ENCODE measurements at regions not wholly inside any gene's neighbourhood (a gene's known extent, or its start where the extent isn't known, plus 50 kb on each side); places are given as distances from the start of the nearest gene placed in this dataset.
"Not testable (repeated sequence)": the region's sequence is repeated elsewhere in the genome, so short reads cannot be mapped to it uniquely, and the experiment has no call there.

GRCh38 chr20:53736757-53737395, 143.2 kb upstream of the ZNF217 start:
- Histone ChIP-seq H3K27me3 (ENCODE audit: control insufficient read depth, insufficient read depth, low read length) (no peaks in the 10 kb centered on the region), H3K4me1 (ENCODE audit: control insufficient read depth, insufficient read depth, low read length) (peaks cover 64% of the 10 kb centered on the region), H3K9ac (ENCODE audit: low read depth, low read length) (peak overlapping the region; percentile 57; the same call in 1 of the 2 replicates), H3K9me3 (ENCODE audit: control insufficient read depth, insufficient read depth, low read length) (no peaks in the 10 kb centered on the region), H3K27ac (ENCODE audit: low read depth, low read length) (peak overlapping the region; percentile 80), H3K4me3 (ENCODE audit: low read depth, low read length) (peak overlapping the region; percentile 4; the same call in 1 of the 2 replicates), H3K36me3 (ENCODE audit: control insufficient read depth, insufficient read depth, low read length) (no peaks in the 10 kb centered on the region)

GRCh38 chr20:53736122-53736756, 142.6 kb upstream of the ZNF217 start:
- no peaks in the 10 kb centered on the region for H3K27me3 ChIP-seq (ENCODE audit: control insufficient read depth, insufficient read depth, low read length)
- H3K36me3 ChIP-seq (ENCODE audit: control insufficient read depth, insufficient read depth, low read length): no peaks in the 10 kb centered on the region
- H3K9me3 ChIP-seq (ENCODE audit: control insufficient read depth, insufficient read depth, low read length): no peaks in the 10 kb centered on the region
- peaks cover 59% of the 10 kb centered on the region for H3K4me1 ChIP-seq (ENCODE audit: control insufficient read depth, insufficient read depth, low read length)
- H3K27ac ChIP-seq (ENCODE audit: low read depth, low read length): peak overlapping the region; percentile 80
- peak overlapping the region; percentile 57; the same call in 1 of the 2 replicates for H3K9ac ChIP-seq (ENCODE audit: low read depth, low read length)
- 0 out of 2 replicates have a peak overlapping the region, but pooled peaks have one; percentile 4 for H3K4me3 ChIP-seq (ENCODE audit: low read depth, low read length)

- Histone ChIP-seq H3K4me3 (ENCODE audit: low read depth, low read length) (no peak overlapping the region), H3K27ac (ENCODE audit: low read depth, low read length) (peak overlapping the region; percentile 50), H3K9me3 (ENCODE audit: control insufficient read depth, insufficient read depth, low read length) (no peaks in the 10 kb centered on the region), H3K36me3 (ENCODE audit: control insufficient read depth, insufficient read depth, low read length) (no peaks in the 10 kb centered on the region), H3K9ac (ENCODE audit: low read depth, low read length) (no peak overlapping the region), H3K4me1 (ENCODE audit: control insufficient read depth, insufficient read depth, low read length) (peaks cover 52% of the 10 kb centered on the region), H3K27me3 (ENCODE audit: control insufficient read depth, insufficient read depth, low read length) (no peaks in the 10 kb centered on the region)
Observed at GRCh38 chr20:53735536-53736050, 142.0 kb upstream of the ZNF217 start.

GRCh38 chr20:53734006-53734688, 140.5 kb upstream of the ZNF217 start:
- H3K4me1 ChIP-seq (ENCODE audit: control insufficient read depth, insufficient read depth, low read length): peaks cover 38% of the 10 kb centered on the region
- H3K9ac ChIP-seq (ENCODE audit: low read depth, low read length): no peak overlapping the region
- H3K27me3 ChIP-seq (ENCODE audit: control insufficient read depth, insufficient read depth, low read length): no peaks in the 10 kb centered on the region
- no peak overlapping the region for H3K4me3 ChIP-seq (ENCODE audit: low read depth, low read length)
- H3K36me3 ChIP-seq (ENCODE audit: control insufficient read depth, insufficient read depth, low read length): no peaks in the 10 kb centered on the region
- H3K9me3 ChIP-seq (ENCODE audit: control insufficient read depth, insufficient read depth, low read length): no peaks in the 10 kb centered on the region
- no peak overlapping the region for H3K27ac ChIP-seq (ENCODE audit: low read depth, low read length)

GRCh38 chr20:53731595-53731994, 138.0 kb upstream of the ZNF217 start:
- Histone ChIP-seq H3K27me3 (ENCODE audit: control insufficient read depth, insufficient read depth, low read length) (no peaks in the 10 kb centered on the region), H3K9ac (ENCODE audit: low read depth, low read length) (no peak overlapping the region), H3K4me3 (ENCODE audit: low read depth, low read length) (no peak overlapping the region), H3K27ac (ENCODE audit: low read depth, low read length) (no peak overlapping the region), H3K4me1 (ENCODE audit: control insufficient read depth, insufficient read depth, low read length) (peaks cover 12% of the 10 kb centered on the region), H3K36me3 (ENCODE audit: control insufficient read depth, insufficient read depth, low read length) (no peaks in the 10 kb centered on the region), H3K9me3 (ENCODE audit: control insufficient read depth, insufficient read depth, low read length) (no peaks in the 10 kb centered on the region)

- H3K9ac ChIP-seq (ENCODE audit: low read depth, low read length): no peak overlapping the region
- H3K27me3 ChIP-seq (ENCODE audit: control insufficient read depth, insufficient read depth, low read length): no peaks in the 10 kb centered on the region
- H3K27ac ChIP-seq (ENCODE audit: low read depth, low read length): no peak overlapping the region
- no peak overlapping the region for H3K4me3 ChIP-seq (ENCODE audit: low read depth, low read length)
- H3K36me3 ChIP-seq (ENCODE audit: control insufficient read depth, insufficient read depth, low read length): no peaks in the 10 kb centered on the region
- no peaks in the 10 kb centered on the region for H3K9me3 ChIP-seq (ENCODE audit: control insufficient read depth, insufficient read depth, low read length)
- no peaks in the 10 kb centered on the region for H3K4me1 ChIP-seq (ENCODE audit: control insufficient read depth, insufficient read depth, low read length)
Observed at GRCh38 chr20:53728359-53728758, 134.7 kb upstream of the ZNF217 start.

GRCh38 chr20:53727239-53727638, 133.6 kb upstream of the ZNF217 start:
- not testable (repeated sequence) for H3K4me1 ChIP-seq (ENCODE audit: control insufficient read depth, insufficient read depth, low read length); H3K27ac ChIP-seq (ENCODE audit: low read depth, low read length)

GRCh38 chr20:53725575-53725970, 131.9 kb upstream of the ZNF217 start:
- H3K4me3 ChIP-seq (ENCODE audit: low read depth, low read length): no peak overlapping the region
- H3K4me1 ChIP-seq (ENCODE audit: control insufficient read depth, insufficient read depth, low read length): no peaks in the 10 kb centered on the region
- H3K36me3 ChIP-seq (ENCODE audit: control insufficient read depth, insufficient read depth, low read length): no peaks in the 10 kb centered on the region
- no peaks in the 10 kb centered on the region for H3K9me3 ChIP-seq (ENCODE audit: control insufficient read depth, insufficient read depth, low read length)
- H3K27me3 ChIP-seq (ENCODE audit: control insufficient read depth, insufficient read depth, low read length): no peaks in the 10 kb centered on the region
- no peak overlapping the region for H3K27ac ChIP-seq (ENCODE audit: low read depth, low read length)
- no peak overlapping the region for H3K9ac ChIP-seq (ENCODE audit: low read depth, low read length)

More at GRCh38 chr20:53727239-53727638, 133.6 kb upstream of the ZNF217 start:
- H3K27me3 ChIP-seq (ENCODE audit: control insufficient read depth, insufficient read depth, low read length); H3K9me3 ChIP-seq (ENCODE audit: control insufficient read depth, insufficient read depth, low read length); H3K4me3 ChIP-seq (ENCODE audit: low read depth, low read length); H3K9ac ChIP-seq (ENCODE audit: low read depth, low read length); H3K36me3 ChIP-seq (ENCODE audit: control insufficient read depth, insufficient read depth, low read length): not testable (repeated sequence)

GRCh38 chr20:53723621-53724020, 130.0 kb upstream of the ZNF217 start:
- H3K36me3 ChIP-seq (ENCODE audit: control insufficient read depth, insufficient read depth, low read length): no peaks in the 10 kb centered on the region
- H3K27ac ChIP-seq (ENCODE audit: low read depth, low read length): no peak overlapping the region
- H3K4me1 ChIP-seq (ENCODE audit: control insufficient read depth, insufficient read depth, low read length): no peaks in the 10 kb centered on the region
- H3K27me3 ChIP-seq (ENCODE audit: control insufficient read depth, insufficient read depth, low read length): no peaks in the 10 kb centered on the region
- H3K9me3 ChIP-seq (ENCODE audit: control insufficient read depth, insufficient read depth, low read length): no peaks in the 10 kb centered on the region
- H3K9ac ChIP-seq (ENCODE audit: low read depth, low read length): no peak overlapping the region
- H3K4me3 ChIP-seq (ENCODE audit: low read depth, low read length): no peak overlapping the region

- no peak overlapping the region for H3K27ac ChIP-seq (ENCODE audit: low read depth, low read length)
- H3K36me3 ChIP-seq (ENCODE audit: control insufficient read depth, insufficient read depth, low read length): no peaks in the 10 kb centered on the region
Observed at GRCh38 chr20:53723045-53723444, 129.4 kb upstream of the ZNF217 start.

GRCh38 chr20:53722515-53723036, 128.9 kb upstream of the ZNF217 start:
- Histone ChIP-seq H3K36me3 (ENCODE audit: control insufficient read depth, insufficient read depth, low read length) (no peaks in the 10 kb centered on the region), H3K27me3 (ENCODE audit: control insufficient read depth, insufficient read depth, low read length) (no peaks in the 10 kb centered on the region), H3K27ac (ENCODE audit: low read depth, low read length) (no peak overlapping the region), H3K9ac (ENCODE audit: low read depth, low read length) (no peak overlapping the region), H3K4me3 (ENCODE audit: low read depth, low read length) (no peak overlapping the region), H3K4me1 (ENCODE audit: control insufficient read depth, insufficient read depth, low read length) (no peaks in the 10 kb centered on the region), H3K9me3 (ENCODE audit: control insufficient read depth, insufficient read depth, low read length) (no peaks in the 10 kb centered on the region)

More at GRCh38 chr20:53723045-53723444, 129.4 kb upstream of the ZNF217 start:
- H3K9me3 ChIP-seq (ENCODE audit: control insufficient read depth, insufficient read depth, low read length): no peaks in the 10 kb centered on the region
- no peaks in the 10 kb centered on the region for H3K27me3 ChIP-seq (ENCODE audit: control insufficient read depth, insufficient read depth, low read length)
- no peak overlapping the region for H3K9ac ChIP-seq (ENCODE audit: low read depth, low read length)
- no peaks in the 10 kb centered on the region for H3K4me1 ChIP-seq (ENCODE audit: control insufficient read depth, insufficient read depth, low read length)
- no peak overlapping the region for H3K4me3 ChIP-seq (ENCODE audit: low read depth, low read length)
